ENCODE measurements at regions not wholly inside any gene's neighbourhood (a gene's known extent, or its start where the extent isn't known, plus 50 kb on each side); places are given as distances from the start of the nearest gene placed in this dataset.
"Not testable (repeated sequence)": the region's sequence is repeated elsewhere in the genome, so short reads cannot be mapped to it uniquely, and the experiment has no call there.

DNA sequence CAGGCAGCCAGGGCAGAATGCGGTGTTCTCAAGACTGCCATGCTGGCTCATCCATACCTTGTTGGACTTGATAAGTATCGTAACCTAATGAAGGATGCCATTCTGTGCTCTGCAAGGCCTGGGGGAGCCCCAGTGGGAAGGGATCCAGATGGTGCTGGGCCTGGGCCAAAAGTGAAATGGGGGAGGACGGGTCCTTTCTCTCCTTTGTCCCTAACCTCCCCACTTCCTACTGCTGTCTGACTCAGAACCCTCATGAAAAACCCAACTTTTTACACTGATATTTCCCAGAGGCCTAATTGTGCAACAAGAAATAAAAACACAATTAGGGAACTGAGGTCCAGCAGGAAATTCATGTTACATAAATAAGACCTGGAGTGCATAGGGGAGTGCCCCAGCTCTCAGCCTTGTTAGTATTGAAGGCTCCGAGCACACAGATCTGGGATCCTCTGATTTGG is 193.7 kb upstream of the SVIL start:
- DNase-seq (ENCODE audit: low read depth in 2 of 2): no peak

DNA sequence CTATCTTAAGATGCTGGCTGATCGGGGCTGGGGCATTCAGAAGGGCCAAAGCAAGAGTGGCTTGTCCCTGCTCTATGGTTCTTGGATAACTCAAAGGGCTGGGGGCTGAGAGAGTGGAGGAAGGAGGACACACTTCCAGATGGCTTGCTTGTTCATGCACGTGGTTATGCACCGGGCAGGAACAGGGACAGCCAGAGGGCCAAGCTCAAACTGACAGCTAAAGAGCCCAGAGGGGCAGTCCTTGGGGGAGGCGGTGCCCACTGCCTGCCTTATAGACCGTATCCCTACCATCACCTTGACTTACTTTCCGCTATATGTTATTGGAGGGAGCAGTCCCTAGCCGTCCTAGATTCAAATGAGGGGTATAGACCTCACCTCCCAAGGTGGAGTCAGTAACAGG is 192.7 kb upstream of the SVIL start:
- no peak for DNase-seq (ENCODE audit: low read depth in 2 of 2)

DNA sequence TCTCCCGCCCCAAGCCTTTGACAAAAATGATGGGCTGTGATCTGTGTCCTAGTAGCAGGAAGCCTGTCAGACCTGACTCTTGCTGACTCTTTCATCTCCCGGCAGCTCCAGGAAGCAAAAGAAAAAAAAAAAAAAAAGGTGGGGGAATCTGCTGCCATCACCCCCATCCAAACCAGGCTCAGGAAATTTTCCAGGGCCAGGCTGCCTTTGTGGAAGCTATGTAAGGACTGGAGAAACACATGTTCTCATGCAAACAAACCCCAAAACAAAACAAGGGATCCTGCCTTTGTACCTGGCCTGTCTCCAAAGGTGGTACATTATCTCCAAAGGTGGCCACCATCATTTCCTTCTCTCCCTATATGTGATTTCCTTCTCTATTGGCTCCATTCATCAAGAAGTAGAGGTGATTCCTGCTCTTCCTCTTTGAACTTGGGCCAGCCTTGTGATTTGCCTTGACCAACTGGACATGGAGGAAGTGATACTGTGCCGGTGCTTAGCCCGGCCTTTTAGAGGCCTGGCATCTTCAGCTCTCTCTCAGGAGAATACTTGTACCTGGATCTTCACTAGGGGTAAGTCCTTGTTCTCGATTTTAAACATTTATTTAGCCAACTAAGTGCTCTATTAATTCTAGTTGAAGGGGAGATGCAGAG is 192.2 kb upstream of the SVIL start:
- no peak for DNase-seq (ENCODE audit: low read depth in 2 of 2)

DNA sequence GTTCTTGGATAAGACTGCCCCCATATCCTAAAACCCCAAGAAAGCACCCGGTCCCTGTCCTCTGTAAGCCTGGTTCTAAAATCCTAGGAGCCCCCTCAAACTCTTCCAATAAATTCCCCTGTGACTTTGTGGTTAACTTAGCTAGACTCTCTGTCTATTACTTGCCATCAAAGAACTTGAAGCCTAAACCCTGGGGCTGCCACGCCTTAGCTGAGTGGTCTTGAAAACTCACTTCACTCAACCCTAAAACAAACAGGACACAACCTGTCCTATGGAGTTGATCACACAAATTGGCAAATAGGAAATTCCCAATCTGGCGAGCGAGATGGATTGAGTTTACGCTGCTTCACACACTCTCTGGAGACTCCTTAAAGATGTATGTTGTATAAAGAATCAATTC is 191.4 kb upstream of the SVIL start:
- no peak for DNase-seq (ENCODE audit: low read depth in 2 of 2)

DNA sequence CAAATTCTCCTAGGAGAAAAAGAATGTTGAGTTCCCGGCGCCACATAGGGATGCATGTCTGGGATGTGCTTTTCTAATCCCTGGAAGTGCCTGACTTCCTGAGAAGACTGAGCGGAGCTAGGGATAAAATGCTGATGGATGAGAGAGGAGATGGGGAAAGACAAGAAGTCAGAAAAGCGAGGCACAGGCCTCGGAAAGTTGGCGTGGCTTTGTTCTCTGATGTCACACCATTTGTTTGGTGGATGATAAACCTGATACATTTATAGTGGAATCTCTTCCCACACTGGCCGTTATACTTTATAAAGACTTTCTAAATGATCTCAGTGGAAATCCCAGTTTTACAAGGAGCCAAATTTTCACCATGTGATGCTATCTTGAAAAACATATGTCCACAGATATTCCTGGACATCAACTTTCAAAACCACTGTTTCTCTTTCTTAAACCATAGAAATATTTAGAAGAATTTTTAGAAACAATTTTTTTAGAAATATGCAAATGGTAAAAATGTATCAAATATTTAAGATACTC is 188.8 kb upstream of the SVIL start:
- no peak for DNase-seq (ENCODE audit: low read depth in 2 of 2)

DNA sequence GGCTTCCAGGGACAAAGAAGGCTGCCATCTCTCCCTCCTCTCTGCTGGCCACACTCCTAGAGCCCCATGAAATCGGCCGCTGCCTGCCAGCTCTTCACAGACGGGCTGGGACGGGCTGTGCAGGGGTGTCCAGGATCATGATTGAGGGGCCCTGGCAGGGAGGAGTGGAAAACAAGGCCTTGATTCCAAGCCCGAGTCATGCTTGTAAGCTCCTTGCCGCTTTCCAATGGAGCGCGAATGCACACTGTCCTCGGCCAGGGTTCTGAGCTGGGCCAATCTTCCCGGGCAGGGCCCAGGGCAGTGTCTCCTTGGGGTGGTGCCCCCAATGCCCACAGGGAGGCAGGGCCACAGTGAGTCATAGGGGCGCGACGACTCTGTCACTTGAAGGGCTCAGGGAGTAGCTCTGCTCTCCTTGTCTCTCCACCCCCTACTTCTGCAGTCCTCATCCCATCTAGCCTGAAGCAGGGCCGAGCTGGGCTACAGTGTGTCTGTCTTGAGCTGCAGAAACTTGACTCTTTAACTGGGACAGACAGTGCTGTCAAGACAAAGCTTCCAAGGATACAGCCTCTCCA is 186.2 kb upstream of the SVIL start:
- no peak for DNase-seq (ENCODE audit: low read depth in 2 of 2)

DNA sequence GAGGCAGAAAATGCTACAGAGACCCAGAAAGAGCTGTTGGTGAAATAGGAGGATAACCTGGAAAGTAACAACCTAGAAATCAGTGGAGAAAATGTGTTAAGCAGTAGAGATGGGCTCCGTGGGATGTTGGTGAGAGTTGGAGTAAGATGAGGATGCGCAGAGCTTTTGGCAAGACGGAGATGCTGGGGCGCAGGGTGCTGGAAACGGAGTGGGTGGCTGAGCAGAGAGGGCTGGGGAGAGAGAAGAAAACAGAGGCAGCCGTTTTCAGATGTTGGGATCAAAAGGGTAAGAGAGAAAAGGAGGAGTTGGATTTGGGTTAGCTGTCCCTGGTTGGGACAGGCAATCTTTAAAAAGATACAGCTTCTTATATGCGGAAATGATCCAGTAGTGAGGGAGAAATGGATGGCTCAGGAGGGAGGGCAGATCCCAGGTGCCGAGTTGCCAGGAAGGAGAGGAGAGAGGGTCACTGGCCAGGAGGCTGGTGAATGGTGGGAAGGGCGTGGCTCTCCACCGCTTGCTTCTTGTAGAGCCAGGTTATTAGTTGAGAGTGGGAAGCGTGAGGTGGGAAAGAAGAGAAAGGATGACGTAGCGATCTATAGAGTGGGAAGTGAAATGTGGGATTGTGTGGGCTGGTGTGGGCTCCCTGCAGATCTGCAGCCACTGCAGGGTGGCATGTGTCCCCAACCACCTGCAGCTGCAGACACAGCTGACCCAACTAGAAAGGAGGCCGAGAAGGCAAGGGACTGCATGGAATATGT is 182.2 kb upstream of the SVIL start:
- DNase-seq (ENCODE audit: low read depth in 2 of 2): no peak

DNA sequence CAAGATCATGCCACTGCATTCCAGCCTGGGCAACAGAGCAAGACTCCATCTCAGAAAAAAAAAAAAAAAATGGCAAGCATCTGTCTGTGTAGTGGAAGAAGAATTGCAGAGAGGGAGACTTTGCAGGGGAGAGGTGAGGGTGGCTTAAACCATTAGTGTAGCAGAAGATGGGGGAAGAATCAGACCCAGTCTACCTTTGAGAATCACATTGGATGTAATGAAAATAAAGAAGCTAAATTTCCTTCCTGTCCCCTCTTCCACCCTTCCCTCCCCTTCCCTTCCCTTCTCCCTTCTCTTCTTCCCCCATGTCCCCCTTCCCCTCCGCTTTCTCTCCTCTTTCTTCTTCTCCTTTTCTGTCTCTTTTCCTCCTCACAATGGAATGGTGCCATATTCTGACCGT is 180.8 kb upstream of the SVIL start:
- DNase-seq (ENCODE audit: low read depth in 2 of 2): no peak

DNA sequence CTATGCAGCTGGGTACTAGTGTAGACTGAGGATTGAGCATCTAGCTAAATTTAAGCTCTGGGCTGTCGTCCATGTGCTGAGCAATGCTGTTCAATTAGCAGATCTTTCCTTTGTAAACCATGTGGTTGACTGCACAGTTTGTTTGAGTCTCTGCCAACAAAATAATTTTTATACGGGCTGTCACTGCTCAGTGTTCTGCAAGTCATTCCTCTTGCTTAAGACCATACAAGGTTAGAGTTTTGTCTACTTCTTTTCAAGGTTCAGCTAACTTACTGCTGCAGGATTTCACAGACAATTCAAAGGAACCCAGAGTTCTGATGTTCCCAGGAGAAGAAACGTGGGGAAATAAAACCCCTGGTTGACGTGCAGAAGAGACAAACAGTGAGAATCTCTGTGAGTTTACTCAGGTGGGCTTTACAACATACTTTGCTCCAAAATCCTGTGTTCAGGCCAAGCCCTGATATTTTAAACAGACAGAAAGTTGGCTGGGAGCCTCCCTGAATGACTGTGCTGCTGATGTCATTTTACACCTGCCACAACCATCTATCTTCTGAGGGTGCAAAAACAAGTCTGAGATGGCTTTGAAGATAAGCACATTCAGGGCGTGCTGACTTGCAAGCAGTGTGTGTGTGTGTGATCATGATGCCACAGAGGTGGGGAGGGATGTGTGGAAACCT is 177.1 kb upstream of the SVIL start:
- DNase-seq (ENCODE audit: low read depth in 2 of 2): no peak

DNA sequence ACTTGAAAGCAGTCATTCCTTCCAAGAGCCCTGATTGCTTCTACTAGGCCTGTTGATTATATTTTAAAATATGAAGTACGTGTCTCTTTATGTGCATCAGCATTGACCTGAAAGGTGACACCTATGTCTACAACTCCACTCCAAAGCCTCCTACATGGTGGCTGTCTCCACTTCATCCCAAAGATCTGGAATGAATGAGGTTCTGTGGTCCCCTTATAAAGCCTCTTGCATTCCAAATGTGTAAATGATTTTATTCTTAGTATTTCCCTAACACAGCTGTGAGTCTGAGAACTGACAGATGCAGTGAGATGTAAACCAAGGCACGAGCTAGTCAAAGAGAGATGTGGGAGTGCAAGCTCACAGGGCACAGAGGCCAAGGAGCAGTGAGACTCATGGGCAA is 176.0 kb upstream of the SVIL start:
- no peak for DNase-seq (ENCODE audit: low read depth in 2 of 2)

DNA sequence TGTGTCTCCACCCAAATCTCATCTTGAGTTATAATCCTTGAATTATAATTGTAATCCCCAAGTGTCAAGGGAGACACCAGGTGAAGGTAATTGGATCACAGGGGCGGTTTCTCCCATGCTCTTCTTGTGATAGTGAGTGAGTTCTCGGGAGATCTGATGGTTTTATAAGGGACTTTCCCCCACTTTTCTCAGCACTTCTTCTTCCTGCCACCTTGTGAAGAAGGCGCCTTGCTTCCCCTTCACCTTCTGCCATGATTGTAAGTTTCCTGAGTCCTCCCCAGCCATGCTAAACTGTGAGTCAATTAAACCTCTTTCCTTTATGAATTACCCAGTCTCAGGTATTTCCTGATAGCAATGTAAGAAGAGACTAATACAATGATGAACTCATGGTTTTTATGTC is 175.5 kb upstream of the SVIL start:
- not testable (repeated sequence) for DNase-seq (ENCODE audit: low read depth in 2 of 2)

DNA sequence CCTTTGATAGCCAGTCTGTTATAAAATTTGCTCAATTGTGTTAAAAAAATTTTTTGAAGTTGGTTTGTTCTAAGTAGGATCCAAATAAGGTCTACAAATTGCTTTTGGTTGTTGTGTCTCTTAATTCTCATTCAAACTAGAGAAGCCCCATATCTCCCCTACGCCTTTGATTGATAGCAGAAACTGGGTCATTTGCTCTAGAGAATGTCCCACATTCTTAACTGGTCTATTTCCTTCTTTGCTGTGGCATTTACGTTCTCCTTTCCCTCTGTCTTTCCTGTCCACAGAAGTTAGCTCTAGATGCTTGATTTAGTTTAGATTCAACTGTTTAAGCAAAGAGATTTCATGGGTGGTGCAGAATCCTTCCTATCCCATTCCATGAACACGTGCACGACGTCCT is 174.6 kb upstream of the SVIL start:
- DNase-seq (ENCODE audit: low read depth in 2 of 2): no peak

DNA sequence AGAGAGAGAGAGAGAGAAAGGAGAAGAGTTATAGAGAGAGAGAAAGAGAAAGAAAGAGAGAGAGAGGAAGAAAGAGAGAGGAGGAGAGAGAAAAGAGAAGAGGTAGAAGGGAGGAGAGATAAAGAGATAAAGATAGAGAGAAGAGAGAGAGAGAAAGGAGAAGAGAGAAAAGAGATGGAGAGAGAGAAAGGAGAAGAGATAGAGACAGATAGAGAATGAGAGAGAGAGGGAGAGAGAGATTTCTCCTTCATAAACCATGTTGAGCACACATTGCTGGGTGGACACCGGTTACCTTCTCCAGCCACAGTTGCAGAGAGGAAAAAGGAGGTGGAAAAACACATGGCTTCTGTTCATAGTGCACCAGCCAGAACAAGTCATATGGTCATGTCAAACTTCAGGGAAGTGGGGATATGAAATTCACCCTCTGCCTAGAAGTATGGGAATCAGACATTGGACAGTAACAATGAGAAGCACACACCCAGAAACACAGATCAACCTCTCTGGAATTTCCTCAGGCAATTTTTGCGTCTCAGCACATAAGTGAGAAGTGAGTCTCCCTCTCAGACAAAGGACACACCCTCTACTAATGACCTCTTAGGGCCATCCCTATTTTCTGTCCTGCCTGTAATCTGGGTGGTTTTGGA is 172.5 kb upstream of the SVIL start:
- no peak for DNase-seq (ENCODE audit: low read depth in 2 of 2)

DNA sequence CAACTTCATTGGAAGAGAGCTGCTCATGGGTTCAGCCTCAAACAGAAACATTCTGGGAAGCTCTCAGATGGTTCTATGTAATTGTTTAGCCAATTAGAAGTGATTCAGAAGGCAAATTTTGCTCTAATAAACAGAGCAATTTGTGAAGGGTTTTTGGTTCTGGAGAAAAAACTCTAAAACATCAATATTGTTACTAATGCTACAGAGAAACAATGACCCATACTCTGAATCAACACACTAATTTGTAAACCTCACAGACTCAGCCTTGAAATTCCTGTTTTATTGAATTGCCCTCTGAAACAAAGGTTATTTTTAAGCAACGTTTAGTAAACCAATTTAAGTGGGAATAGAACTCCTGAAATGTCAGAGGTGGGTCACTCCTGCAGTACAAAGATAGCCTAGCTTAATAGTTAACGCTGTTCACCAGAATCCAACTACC is 171.6 kb upstream of the SVIL start:
- no peak for DNase-seq (ENCODE audit: low read depth in 2 of 2)

DNA sequence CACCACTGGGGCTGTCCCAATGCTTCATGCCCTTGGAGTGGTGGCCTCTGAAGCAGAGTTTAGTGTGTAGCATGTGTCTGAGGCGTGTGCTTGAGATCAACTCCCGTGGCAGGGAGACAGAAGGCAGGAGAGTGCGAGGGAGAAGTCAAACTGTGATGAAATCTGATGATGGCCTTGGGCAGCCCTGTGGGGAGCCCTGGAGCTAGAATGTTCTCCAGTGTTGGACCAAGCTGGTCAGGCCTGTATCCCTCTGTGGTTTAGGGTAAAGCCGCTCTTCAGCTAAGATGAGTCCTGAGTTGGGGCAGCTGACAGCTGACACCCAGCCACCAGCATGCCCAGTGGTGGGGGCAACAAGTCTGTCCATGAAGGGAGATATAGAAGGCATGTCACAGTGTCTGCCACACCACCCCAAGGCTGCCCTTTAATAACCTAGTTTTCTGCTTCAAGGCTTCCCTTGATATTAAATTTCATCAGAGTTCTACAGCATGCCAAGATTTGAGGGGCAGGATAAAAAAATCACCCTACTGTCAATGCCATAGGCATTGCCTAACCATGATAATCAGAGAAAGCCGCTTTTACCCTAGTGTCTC is 170.5 kb upstream of the SVIL start:
- DNase-seq (ENCODE audit: low read depth in 2 of 2): no peak

DNA sequence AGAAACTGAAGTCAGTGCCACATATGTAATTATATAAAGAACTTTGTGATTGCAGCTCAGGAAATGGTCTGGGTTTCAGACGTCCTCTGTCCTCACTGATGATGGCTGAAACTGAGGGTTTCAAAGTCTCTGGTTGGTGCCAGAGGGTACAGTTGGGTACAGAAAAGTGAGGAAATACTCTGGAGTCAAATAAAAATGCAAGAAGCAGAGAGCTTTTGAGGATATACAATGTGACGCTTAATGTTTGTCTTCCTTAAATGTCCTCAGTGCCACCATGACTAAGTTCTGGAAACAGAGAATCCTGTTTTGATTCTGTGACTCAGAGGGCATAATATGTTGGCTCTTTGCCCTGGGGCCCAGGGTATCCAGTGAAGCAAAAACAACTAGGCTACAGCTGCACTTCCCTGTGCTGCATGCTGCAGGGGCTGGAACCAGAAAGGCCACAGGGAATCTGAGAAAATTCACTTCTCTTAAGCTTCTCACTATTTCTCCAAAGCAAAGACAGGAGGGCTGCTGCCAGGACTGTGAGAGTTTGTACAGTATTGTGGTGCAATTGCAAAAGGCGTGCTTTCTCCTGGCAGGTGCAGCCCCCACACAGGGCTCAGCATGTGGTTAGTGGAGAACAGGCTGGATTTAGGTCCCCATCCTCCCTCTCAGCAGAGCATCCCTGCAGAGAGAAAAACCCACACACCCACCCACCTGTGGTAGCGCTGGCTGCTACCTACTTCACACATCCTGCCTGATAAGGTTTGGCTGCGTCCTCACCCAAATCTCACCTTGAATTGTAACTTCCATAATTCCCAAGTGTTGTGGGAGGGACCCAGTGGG is 169.5 kb upstream of the SVIL start:
- DNase-seq (ENCODE audit: low read depth in 2 of 2): no peak

DNA sequence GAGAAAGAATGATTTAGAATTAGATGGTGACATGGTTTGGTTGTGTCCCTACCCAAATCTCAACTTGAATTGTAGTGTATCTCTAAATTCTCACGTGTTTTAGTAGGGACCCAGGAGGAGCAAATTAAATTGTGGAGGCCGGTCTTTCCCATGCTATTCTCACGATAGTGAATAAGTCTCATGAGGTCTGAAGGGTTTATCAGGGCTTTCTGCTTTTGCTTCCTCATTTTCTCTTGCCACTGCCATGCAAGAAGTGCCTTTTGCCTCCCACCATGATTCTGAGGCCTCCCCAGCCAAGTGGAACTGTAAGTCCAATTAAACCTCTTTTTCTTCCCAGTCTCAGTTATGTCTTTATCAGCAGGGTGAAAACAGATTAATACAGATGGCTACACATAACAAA is 167.4 kb upstream of the SVIL start:
- DNase-seq (ENCODE audit: low read depth in 2 of 2): no peak

DNA sequence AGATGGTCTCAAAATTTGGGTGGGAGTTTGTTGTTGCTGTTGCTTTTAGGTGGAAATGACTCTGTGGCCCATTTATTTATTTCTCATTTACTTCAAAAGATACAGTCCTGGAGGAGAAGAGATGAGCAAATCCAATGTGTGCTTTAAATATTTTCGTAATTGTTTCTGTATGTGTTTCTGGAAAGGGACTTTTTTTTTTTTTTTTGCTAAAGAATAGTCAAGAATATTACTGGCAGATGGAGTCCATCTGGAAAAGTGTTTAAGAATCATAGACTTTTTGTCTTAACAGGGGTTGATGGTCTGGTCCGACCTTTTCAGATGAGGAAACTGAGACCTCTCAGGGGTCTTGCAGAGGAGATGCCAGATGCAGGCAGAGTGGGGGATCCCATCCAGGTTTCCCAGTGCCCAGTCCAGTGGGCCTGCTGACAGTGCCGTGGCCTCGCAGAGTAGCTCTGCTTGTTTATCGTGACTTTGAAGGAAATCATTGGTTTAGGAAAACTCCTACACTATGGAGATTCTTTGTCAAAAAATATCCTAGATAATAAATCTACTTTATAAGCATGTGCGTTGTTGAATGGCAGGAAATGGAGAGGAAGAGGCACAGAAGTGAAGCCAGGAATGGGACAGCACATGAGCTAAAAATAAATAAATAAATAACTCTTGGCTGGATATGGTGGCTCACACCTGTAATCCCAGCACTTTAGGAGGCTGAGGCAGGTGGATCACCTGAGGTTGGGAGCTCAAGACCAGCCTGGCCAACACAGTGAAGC is 164.3 kb upstream of the SVIL start:
- DNase-seq (ENCODE audit: low read depth in 2 of 2): no peak

DNA sequence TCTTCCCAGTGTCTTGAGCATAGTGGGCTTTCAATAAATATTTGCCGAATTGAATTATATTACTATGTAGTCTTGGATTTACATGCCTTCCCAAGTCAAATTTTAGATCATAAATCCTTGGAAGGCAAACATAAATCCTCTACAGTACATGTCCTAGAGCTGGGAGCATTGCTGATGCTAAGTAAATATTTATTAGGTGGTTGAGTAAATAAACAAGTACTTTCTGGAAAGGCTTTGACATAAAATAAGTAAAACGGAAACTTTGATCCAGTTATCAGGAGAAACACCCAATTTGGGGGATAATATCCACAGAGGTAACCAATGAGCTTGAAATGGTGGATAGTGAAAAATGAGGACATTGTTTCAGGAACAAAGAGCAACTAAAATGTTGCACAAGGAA is 162.8 kb upstream of the SVIL start:
- no peak for DNase-seq (ENCODE audit: low read depth in 2 of 2)

DNA sequence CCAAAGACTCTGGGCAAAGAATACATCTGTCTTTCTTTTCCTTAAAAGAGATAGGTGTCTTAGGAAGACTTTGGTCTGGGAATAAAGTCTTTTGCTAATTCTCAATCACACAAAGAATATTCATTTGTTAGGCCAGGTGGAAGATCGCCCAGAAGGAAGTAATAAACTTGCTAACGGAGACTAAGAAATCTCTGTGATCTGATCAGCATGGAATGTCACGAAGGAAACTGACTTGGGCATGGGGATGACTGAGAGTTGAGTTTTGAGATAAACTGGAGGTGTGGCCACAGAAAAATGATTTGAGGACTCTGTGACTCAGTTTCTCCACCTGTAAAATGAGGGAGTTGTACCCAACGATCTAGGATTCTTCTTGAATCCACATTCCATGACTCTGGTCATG is 161.1 kb upstream of the SVIL start:
- no peak for DNase-seq (ENCODE audit: low read depth in 2 of 2)

Data from activated CD8-positive, alpha-beta memory T cell treated with anti-CD3 and anti-CD28 coated beads for 4 hours (primary cell).